PC-9 (cell line): ENCODE measurements at regions not wholly inside any gene's neighbourhood (a gene's known extent, or its start where the extent isn't known, plus 50 kb on each side); places are given as distances from the start of the nearest gene placed in this dataset.

Experiments
- CTCF ChIP-seq: fragments of 200-600 bp; sonication (generic); conservative IDR thresholded peaks from 2 replicates; pipeline ENCODE4 v1.6.1; 2017; ENCODE audit warnings: mixed run types, antibody characterized with exemption, mild to moderate bottlenecking, moderate library complexity
- EZH2 ChIP-seq: fragments of 200-600 bp; sonication (generic); IDR thresholded peaks from 2 replicates; pipeline ENCODE4 v1.8.0; 2017; ENCODE audit warnings: antibody characterized with exemption, low read depth

GRCh38 chr10:124251317-124252065 lies 158.1 kb upstream of the CHST15 start:
- no peak for TF ChIP-seq CTCF
- TF ChIP-seq EZH2 = no peak
